Activated naive CD8-positive, alpha-beta T cell treated with anti-CD3 and anti-CD28 coated beads for 36 hours (primary cell): ENCODE measurements at regions not wholly inside any gene's neighbourhood (a gene's known extent, or its start where the extent isn't known, plus 50 kb on each side); places are given as distances from the start of the nearest gene placed in this dataset.

Experiments
- DNase-seq: peaks from one replicate; pipeline ENCODE4 v3.0.0; 2021
- H3K27ac Mint-ChIP-seq: one replicate; pipeline ENCODE4 v1.8.0; 2022; ENCODE audit warnings: mild to moderate bottlenecking, moderate library complexity, mixed read lengths
- H3K27me3 Mint-ChIP-seq: one replicate; pipeline ENCODE4 v1.8.0; 2022; ENCODE audit warnings: mild to moderate bottlenecking, mixed read lengths
- H3K36me3 Mint-ChIP-seq: one replicate; pipeline ENCODE4 v1.8.0; 2021; ENCODE audit warnings: mild to moderate bottlenecking, mixed read lengths
- H3K4me1 Mint-ChIP-seq: one replicate; pipeline ENCODE4 v1.8.0; 2021; ENCODE audit warnings: mixed read lengths
- H3K4me3 Mint-ChIP-seq: one replicate; pipeline ENCODE4 v1.8.0; 2022; ENCODE audit warnings: mild to moderate bottlenecking, moderate library complexity, mixed read lengths
- H3K9me3 Mint-ChIP-seq: one replicate; pipeline ENCODE4 v1.8.0; 2022; ENCODE audit warnings: mixed read lengths

- Mint-ChIP-seq H3K36me3 (no peaks in the 10 kb centered on the region), H3K27ac (no peak overlapping the region), H3K9me3 (no peaks in the 10 kb centered on the region), H3K4me1 (no peaks in the 10 kb centered on the region), H3K27me3 (no peaks in the 10 kb centered on the region), H3K4me3 (no peak overlapping the region)
- DNase-seq, result no peak
Measured at GRCh38 chr18:72634500-72634899, 90.4 kb upstream of the CBLN2 start.

- Mint-ChIP-seq H3K4me1 (no peaks in the 10 kb centered on the region), H3K36me3 (no peaks in the 10 kb centered on the region), H3K4me3 (no peak overlapping the region), H3K27ac (no peak overlapping the region), H3K27me3 (no peaks in the 10 kb centered on the region), H3K9me3 (no peaks in the 10 kb centered on the region)
- DNase-seq, result no peak
Measured at GRCh38 chr18:72630991-72631390, 86.8 kb upstream of the CBLN2 start.

GRCh38 chr18:72623444-72623843 is 79.3 kb upstream of the CBLN2 start:
- no peaks in the 10 kb centered on the region for H3K27me3 Mint-ChIP-seq
- no peak overlapping the region for H3K4me3 Mint-ChIP-seq
- DNase-seq, result no peak
- no peaks in the 10 kb centered on the region for H3K9me3 Mint-ChIP-seq
- H3K36me3 Mint-ChIP-seq, result no peaks in the 10 kb centered on the region
- no peak overlapping the region for H3K27ac Mint-ChIP-seq
- H3K4me1 Mint-ChIP-seq, result no peaks in the 10 kb centered on the region

- Mint-ChIP-seq H3K4me1 (no peaks in the 10 kb centered on the region), H3K27me3 (no peaks in the 10 kb centered on the region), H3K36me3 (no peaks in the 10 kb centered on the region), H3K4me3 (no peak overlapping the region), H3K27ac (no peak overlapping the region), H3K9me3 (no peaks in the 10 kb centered on the region)
- DNase-seq, result no peak
Measured at GRCh38 chr18:72613534-72613930, 69.4 kb upstream of the CBLN2 start.

- no peaks in the 10 kb centered on the region for H3K27me3 Mint-ChIP-seq
- no peaks in the 10 kb centered on the region for H3K36me3 Mint-ChIP-seq
- DNase-seq, result no peak
- H3K4me3 Mint-ChIP-seq, result no peak overlapping the region
- no peak overlapping the region for H3K27ac Mint-ChIP-seq
- no peaks in the 10 kb centered on the region for H3K4me1 Mint-ChIP-seq
- no peaks in the 10 kb centered on the region for H3K9me3 Mint-ChIP-seq
Measured at GRCh38 chr18:72612894-72613533, 68.9 kb upstream of the CBLN2 start.

GRCh38 chr18:72605376-72605775 is 61.2 kb upstream of the CBLN2 start:
- H3K4me1 Mint-ChIP-seq, result no peaks in the 10 kb centered on the region
- H3K27ac Mint-ChIP-seq, result no peak overlapping the region
- H3K36me3 Mint-ChIP-seq, result no peaks in the 10 kb centered on the region
- H3K4me3 Mint-ChIP-seq, result no peak overlapping the region
- no peak for DNase-seq
- H3K27me3 Mint-ChIP-seq, result no peaks in the 10 kb centered on the region
- H3K9me3 Mint-ChIP-seq, result no peaks in the 10 kb centered on the region

- DNase-seq, result no peak
- Mint-ChIP-seq H3K9me3 (peaks cover 2% of the 10 kb centered on the region), H3K27ac (no peak overlapping the region), H3K4me3 (no peak overlapping the region), H3K36me3 (no peaks in the 10 kb centered on the region), H3K4me1 (no peaks in the 10 kb centered on the region), H3K27me3 (peaks cover 5% of the 10 kb centered on the region)
Measured at GRCh38 chr18:72601944-72602343, 57.8 kb upstream of the CBLN2 start.

GRCh38 chr18:72601481-72601880 is 57.3 kb upstream of the CBLN2 start:
- Mint-ChIP-seq H3K4me3 (no peak overlapping the region), H3K9me3 (peaks cover 5% of the 10 kb centered on the region), H3K27ac (no peak overlapping the region), H3K27me3 (peaks cover 5% of the 10 kb centered on the region), H3K4me1 (no peaks in the 10 kb centered on the region), H3K36me3 (no peaks in the 10 kb centered on the region)
- DNase-seq, result no peak
